ENCODE measurements at regions not wholly inside any gene's neighbourhood (a gene's known extent, or its start where the extent isn't known, plus 50 kb on each side); places are given as distances from the start of the nearest gene placed in this dataset.

DNA sequence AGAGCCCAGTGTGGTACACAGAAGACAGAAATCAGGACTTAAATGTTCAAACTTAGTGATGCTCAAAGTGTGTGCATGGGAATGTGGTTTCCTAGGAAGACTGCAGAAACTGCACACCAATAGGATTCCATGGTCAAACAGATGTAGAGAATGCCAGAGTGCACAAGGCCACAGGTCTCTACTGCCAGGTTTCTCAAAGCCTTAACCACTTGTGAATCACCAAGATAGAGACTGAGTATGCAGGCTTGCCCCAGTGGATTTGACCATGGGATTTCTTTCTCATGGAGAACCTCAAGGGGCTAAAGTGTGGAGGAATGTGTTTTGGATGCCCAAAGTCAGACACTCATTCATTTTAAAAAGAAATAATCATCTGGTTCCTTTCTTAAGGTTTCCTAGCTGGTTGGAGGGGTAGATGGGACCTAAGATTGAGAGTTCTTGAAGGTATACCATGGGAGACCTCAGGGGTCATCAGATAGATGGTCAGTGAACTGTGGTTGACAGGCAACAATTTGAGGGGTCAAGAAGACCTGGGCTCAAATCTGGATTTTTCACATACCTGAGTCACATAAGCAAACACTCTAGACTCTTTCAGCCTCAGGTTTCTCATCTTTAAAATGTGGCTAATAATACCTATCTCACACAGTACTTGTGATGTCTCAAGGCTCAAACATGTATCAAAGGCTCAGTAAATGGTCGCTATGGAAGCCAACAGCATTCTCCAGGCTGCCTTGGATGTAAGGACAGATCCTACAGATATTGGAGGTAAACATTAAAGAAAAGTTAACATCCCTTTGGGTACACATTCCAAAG lies 81.1 kb downstream of the BOD1 start:
- TF ChIP-seq, protein P1, sequence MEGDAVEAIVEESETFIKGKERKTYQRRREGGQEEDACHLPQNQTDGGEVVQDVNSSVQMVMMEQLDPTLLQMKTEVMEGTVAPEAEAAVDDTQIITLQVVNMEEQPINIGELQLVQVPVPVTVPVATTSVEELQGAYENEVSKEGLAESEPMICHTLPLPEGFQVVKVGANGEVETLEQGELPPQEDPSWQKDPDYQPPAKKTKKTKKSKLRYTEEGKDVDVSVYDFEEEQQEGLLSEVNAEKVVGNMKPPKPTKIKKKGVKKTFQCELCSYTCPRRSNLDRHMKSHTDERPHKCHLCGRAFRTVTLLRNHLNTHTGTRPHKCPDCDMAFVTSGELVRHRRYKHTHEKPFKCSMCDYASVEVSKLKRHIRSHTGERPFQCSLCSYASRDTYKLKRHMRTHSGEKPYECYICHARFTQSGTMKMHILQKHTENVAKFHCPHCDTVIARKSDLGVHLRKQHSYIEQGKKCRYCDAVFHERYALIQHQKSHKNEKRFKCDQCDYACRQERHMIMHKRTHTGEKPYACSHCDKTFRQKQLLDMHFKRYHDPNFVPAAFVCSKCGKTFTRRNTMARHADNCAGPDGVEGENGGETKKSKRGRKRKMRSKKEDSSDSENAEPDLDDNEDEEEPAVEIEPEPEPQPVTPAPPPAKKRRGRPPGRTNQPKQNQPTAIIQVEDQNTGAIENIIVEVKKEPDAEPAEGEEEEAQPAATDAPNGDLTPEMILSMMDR (IDR thresholded peaks at IDR 0.05): no peak
- no peak for DNase-seq (ENCODE audit: low spot score)
- Histone ChIP-seq H3K4me3 (no peak overlapping the region), H3K27ac (no peak overlapping the region)

DNA sequence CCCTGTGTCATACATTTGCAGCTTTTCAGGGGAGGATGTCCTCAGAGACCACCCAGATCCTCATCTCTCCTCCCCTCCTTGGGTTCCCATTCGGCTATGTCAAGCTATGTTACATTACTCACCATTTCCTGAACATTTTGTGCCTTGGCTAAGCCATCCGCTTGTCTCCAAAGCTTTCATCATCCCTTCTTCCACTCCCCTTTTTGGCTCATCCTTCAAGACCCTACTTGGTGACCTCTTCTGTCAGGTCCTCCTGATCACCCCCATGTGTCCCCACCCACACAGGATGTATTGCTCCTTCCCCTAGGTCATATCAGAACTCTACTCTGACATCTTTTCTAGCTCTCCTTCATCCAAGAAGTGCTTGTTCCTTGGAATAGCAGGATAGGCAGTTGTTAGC lies 81.8 kb downstream of the BOD1 start:
- DNase-seq (ENCODE audit: low spot score): no peak
- Histone ChIP-seq H3K4me3 (no peak overlapping the region), H3K27ac (no peak overlapping the region)
- TF ChIP-seq, protein P1 (IDR thresholded peaks at IDR 0.05): no peak

GRCh38 chr5:173534031-173534430 lies 82.4 kb downstream of the BOD1 start:
- no peak overlapping the region for H3K27ac ChIP-seq
- no peak overlapping the region for H3K4me3 ChIP-seq
- TF ChIP-seq, protein P1 (IDR thresholded peaks at IDR 0.05): no peak
- DNase-seq (ENCODE audit: low spot score): no peak

DNA sequence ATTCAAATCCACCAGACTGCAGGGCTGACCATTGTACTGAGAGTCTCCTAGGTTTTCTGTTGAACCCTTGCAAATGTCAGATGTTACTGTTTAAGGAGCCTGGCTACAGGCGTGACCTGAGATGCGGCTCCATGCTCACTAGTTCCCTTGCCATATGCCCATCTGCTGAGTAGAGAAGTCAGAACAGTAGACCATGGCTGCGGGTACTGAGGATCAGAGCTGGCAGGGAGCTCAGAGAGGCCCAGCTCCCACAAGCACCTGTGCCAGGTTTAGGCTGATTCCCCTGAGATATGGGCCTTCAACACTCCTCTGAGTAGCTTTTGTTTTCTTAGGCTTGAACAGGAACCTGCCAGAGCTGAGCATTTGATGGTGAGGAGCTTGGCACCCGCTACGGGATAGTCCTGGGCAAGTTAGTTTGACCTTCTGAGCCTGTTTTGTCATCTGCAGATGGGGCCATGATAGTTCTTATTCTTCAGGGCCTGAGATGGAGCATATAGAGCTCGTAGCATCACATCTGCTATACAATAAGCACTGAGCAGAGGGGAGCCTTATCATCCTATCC lies 83.7 kb downstream of the BOD1 start:
- DNase-seq (ENCODE audit: low spot score): no peak
- no peak overlapping the region for H3K4me3 ChIP-seq
- no peak overlapping the region for H3K27ac ChIP-seq
- TF ChIP-seq, protein P1 (IDR thresholded peaks at IDR 0.05): no peak

- no peak for DNase-seq (ENCODE audit: low spot score)
- TF ChIP-seq, protein P1 (IDR thresholded peaks at IDR 0.05): no peak
- no peak overlapping the region for H3K27ac ChIP-seq
- no peak overlapping the region for H3K4me3 ChIP-seq
These were observed 84.6 kb downstream of the BOD1 start for GRCh38 chr5:173531863-173532262.

GRCh38 chr5:173530547-173530946 lies 85.9 kb downstream of the BOD1 start:
- H3K4me3 ChIP-seq: no peak overlapping the region
- TF ChIP-seq, protein P1 (IDR thresholded peaks at IDR 0.05): no peak
- DNase-seq (ENCODE audit: low spot score): no peak
- H3K27ac ChIP-seq: no peak overlapping the region

- Histone ChIP-seq H3K27ac (no peak overlapping the region), H3K4me3 (no peak overlapping the region)
- TF ChIP-seq, protein P1 (IDR thresholded peaks at IDR 0.05): no peak
- DNase-seq (ENCODE audit: low spot score): no peak
These were observed 86.6 kb downstream of the BOD1 start for GRCh38 chr5:173529861-173530260.
